GM18507 (cell line): ENCODE measurements at regions not wholly inside any gene's neighbourhood (a gene's known extent, or its start where the extent isn't known, plus 50 kb on each side); places are given as distances from the start of the nearest gene placed in this dataset.

ENCODE experiments used
- DNase-seq: peaks from one replicate; pipeline ENCODE4 v3.0.0; 2011; ENCODE audit warnings: low read depth; ENCODE audit not compliant: insufficient read length; ENCODE audit errors: extremely low spot score
- FAIRE-seq: peaks from 2 replicates; lab custom pipeline; 2011; peaks lifted over from hg19 to GRCh38; lab: Jason Lieb, UNC

DNA sequence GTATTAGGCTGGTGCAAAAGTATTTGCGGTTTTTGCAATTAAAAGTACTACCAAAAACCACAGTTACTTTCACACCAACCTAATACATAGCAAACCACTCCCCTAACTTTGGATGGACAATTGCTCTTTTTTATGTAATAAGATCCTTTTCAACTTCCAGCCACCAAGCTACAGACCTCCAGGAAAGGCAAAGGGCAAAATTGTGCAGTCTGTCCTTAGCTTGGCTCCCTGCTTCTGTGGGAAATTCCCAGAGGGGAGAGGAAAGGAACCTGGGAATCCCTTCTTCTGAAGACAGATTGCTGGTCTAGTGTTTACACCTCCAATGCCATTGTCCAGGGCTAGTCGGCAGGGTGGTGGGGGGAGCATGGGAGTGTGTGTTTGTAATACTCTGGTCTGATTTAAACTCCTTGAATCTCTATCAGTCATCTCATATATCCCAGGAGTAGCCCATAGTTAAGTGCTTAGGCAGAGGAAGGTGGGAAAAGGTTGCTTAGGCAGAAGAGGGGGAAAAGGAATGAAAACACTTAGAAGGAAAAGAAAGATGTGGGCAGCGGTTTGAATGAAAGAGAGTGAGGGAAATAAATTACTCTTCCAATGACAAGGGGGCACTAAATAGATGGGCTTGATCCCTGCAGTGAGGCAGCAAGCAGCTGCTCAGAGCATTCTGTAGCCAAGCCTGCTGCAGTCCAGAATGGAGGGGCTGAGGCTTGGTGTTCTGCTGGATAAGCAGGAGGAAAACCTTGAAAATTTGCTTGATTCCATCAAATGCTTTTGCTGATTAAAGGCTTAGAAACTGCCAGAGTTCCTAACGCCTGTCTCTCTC, 86.9 kb upstream of the MAP1B start:
- FAIRE-seq (no peak), DNase-seq (no peak)

DNA sequence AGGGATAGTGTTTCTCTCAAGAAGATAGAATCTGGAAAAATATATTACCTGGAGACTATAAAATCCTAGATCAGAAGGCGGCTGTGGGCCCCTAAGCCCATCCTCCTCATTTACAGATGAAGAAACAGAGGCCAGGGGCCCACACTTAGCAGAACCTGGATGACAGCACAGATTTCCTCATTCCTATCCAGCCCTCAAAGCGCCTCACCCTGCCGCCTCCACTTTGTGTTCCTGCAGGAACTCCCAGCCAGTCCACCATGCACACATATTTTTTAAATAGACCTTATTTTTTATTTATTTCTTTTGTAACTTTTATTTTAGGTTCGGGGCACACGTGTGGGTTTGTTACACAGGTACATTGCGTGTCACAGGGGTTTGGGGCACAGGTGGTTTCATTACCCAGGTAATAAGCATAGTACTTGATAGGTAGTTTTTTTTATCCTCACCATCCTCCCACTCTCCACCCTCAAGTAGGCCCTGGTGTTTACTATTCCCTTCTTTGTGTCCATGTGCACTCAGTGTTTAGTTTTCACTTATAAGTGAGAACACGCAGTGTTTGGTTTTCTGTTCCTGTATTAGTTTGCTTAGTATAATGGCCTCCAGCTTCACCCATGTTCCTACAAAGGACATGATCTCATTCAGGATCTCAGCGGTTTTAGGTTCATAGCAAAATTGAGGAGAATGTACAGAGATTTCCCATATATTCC, 85.5 kb upstream of the MAP1B start:
- DNase-seq = no peak
- no peak for FAIRE-seq

DNA sequence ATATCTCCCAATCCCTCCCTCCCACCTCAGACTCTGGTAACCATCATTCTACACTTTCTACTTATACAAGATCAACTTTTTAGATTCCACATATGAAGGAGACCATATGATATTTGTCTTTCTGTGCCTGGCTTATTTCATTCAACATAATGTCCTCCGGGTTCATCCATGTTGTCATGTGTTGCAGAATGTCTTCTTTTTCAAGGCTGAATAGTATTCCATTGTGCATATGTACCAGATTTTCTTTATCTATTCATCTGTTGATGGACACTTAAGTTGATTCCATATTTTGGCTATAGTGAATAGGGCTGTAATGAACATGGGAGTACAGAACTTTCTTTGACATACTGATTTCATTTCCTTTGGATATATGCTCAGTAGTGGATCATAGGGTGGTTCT, 78.9 kb upstream of the MAP1B start:
- DNase-seq = no peak
- no peak for FAIRE-seq

DNA sequence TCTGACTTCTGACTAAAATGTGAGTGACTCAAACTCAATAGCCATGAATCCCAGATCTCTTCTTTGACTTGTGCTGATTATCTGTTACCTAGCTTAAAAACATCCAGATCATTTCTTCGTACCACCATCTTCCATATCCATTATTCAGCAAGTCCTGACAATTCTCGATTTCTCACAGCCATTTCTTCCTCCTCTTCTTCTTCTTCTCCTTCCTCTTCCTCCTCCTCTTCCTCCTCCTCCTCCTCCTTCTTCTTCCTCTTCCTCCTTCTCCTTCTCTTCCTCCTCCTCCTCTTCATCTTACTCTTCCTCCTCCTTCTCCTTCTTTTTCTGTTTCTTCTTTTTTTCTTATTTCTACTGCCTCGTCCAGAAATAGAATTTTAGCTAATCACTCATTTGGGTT, 77.0 kb upstream of the MAP1B start:
- no peak for DNase-seq

DNA sequence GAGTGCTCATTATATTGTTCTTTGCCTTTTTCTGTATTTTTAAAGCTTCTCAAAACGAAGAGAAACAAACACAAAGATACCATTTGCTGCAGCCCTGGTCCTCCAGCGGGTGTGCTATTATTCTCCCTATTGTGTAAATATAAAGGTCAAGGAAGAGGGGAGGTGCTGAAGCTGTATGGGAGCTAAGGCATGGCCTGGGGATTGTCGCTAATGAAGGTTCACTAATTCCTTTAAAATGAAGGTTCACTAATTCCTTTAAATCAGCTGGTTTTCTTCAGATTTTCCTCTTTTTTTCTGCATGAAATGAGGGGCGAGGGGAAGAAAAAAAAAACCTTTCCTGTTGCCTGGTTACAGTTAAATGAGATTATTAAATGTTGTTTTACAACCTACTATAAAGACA, 74.5 kb upstream of the MAP1B start:
- FAIRE-seq (no peak), DNase-seq (no peak)

More for the DNA sequence above, 77.0 kb upstream of the MAP1B start:
- no peak for FAIRE-seq

DNA sequence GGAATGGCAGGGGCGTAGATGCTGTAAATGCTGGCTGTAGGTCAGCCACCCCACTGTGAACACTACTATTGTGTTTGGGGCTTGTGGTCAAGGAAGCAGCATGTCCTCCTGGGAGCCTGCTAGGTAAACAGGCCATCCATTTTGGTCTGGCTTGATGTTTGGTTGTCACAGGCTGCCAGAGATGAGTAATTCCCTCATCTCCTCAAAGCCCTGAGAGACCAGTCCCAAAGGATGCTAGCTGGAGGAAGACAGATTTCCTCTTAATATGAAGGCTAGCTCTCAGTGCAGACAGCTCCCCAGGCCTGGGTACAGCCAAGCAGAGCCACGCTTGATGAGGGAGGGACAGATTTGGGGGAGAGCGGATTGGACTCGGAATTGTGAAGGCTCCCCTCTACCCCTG, 72.5 kb upstream of the MAP1B start:
- no peak for DNase-seq
- FAIRE-seq = no peak

DNA sequence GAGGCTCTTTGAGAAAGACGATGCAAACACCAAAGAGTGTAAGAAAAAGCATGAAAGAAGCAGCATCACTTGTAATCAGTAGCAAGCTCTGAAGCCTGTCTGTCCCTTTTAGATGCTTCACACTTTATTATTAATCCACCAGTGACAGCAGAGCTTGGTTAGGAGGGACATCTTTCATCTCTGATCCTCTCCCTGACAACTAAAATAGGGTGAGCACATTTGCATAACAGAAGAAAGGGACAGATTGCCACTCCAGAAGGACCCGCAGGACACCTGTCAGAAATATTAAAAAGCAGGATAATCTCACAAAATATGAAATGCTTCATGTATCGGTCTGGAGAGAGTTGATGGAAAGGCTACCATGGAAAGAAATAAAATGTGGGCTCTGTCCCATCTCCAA, 71.4 kb upstream of the MAP1B start:
- FAIRE-seq (no peak), DNase-seq (no peak)

DNA sequence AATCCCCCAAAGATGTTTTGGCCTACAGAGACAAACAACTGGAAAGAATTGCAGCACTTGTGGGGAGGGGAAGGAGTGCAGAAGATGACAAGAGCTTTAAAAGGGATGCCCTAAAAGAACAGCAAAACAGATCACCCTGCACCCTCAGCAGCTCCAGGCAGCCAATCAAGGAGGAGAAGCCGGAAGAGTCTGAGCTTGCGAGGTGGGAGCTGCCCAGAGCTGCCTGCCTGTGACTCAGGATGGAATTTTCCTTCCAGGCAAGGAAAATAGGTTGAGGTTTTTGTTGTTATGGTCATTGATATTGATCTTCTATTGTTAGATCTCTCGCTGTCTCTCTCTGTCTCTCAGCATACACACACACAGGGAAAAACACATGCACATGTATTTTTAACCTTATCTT, 70.3 kb upstream of the MAP1B start:
- FAIRE-seq (no peak), DNase-seq (no peak)

DNA sequence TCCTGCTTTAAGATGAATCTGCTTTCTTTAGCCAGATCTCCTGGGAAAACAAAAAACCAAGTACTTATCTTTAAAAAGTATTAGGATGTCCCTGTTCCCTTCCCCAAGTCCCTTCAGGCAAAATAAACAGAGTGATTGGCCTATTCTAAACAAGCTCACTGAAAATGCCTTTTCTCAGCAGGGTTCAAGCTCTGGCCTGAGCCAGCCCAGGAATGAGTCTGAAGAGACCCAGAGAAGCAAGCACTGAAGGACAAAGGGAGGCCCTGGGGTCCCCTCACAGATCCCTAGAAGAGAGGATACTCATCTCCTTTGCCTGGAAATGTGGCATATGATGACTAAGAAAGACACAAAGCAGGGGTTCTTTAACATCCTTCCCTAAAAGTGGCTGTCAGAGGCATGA, 66.8 kb upstream of the MAP1B start:
- no peak for FAIRE-seq

DNA sequence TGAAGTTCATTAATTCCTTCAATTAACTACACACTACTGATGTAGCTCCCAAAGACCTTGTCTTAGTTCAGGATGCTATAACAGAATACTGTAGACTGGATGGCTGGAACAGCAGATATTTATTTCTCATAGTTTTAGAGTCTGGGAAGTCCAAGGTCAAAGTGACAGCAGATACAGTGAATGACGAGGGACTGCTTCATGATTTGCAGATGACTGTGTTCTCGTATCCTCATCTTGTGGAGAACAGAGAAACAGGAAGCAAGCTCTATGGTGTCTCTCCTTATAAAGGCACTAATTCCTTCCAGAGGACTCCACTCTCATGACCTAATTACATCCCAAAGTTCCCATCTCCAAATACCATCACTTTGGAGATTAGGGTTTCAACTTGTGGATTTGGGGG, 65.6 kb upstream of the MAP1B start:
- FAIRE-seq = no peak
- DNase-seq = no peak

More for the DNA sequence above, 66.8 kb upstream of the MAP1B start:
- DNase-seq = no peak

DNA sequence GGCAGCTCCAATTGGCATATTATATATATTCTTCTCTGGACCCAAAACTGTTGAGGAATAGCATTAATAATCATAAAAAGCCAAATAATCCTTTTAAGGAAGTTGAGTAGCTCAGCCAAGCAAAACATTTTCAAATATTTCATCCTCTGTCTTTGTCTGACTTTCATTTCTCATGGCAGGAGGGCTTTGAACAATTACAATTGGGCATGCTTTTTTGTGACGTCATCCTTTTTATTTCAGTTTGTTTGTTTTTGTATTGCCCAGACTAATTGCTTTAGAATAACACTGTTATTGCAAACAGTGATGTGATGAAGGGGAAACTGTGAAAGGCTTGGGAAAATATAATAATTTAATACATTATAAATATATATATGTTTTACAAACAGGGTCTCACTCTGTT, 65.2 kb upstream of the MAP1B start:
- no peak for FAIRE-seq

DNA sequence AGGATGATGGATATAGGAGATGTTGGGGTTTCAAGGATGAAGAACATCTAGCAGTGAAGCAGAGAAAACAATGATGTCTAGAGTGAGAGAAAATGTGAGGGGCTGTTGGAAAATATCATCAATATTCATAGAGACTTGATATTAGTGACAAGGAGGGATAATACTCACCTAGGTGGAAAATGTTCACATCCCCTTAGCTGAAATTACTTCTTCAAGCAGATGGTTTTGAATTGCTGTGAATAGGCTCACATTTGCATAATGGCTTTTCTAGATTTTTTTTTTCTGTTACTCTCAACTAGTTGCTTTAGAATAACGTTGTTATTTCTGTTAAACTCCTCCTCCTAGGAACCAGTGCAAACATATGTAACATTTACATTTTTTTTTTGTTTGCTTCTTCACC, 61.6 kb upstream of the MAP1B start:
- DNase-seq (no peak), FAIRE-seq (no peak)

More for the DNA sequence above, 65.2 kb upstream of the MAP1B start:
- no peak for DNase-seq

DNA sequence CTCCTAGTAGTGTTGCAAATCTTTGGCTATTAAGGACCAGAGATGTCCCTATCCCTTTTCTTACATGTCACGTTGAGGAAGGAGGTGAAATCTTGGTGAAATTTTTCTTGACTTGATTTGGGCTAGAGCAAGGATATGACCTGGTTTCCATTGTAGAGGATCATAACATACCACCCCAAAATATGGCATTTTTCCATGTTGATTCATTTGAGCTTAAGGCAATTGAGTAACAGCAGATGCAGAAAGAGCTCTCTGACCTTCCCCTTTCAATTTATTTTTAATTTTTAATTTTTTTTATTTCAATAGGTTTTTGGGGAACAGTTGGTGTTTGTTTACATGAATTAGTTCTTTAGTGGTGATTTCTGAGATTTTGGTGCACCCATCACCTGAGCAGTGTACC, 61.2 kb upstream of the MAP1B start:
- FAIRE-seq = no peak
- DNase-seq = no peak

DNA sequence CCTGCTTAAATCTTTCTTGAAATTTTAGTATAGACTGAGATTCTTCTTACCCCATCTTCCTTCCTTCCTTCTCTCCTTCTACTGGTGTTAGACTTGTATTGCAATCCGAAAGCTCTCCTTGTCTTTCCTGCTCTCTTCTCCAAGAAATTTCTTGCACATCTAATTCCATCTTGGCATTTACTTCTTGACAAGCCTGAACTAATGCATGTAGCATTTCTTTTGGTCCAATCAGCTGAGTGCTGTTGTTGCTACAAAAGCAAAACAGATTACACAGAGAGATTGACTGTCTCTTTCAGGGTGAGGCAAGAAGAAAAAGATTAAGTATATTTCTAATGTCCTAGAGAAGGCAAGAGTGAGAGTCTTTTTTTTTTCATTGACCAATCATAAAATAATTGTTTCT, 51.6 kb upstream of the MAP1B start:
- FAIRE-seq (no peak), DNase-seq (no peak)
